Eye (tissue), 1 donor: ENCODE measurements at regions not wholly inside any gene's neighbourhood (a gene's known extent, or its start where the extent isn't known, plus 50 kb on each side); places are given as distances from the start of the nearest gene placed in this dataset.
"Not testable (repeated sequence)": the region's sequence is repeated elsewhere in the genome, so short reads cannot be mapped to it uniquely, and the experiment has no call there.

ENCODE experiments used
- DNase-seq: peaks from one replicate; pipeline ENCODE4 v3.0.0-alpha.2; 2015

DNA sequence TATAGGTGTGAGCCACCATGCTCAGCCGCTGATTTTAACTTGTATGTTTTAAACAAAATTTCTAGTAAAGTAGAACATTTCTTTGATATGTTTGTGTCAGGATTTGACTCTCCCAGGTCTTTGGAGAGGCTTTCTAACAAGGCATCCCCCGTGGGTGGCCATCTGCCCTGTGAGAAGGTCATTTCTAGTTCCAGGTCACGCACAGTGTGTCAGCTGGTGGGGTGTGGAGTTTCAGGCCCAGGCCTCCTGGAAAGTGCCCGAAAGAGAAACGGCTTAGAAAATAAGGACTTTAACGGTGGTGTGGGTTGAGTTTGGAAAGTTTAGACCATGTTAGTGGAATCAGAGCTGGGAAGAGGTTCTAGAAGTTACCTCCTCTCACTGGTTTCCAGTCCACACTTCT lies 61.0 kb downstream of the SPDYE17 start:
- not testable (repeated sequence) for DNase-seq

GRCh38 chr7:76969892-76970291 lies 62.3 kb downstream of the SPDYE17 start:
- not testable (repeated sequence) for DNase-seq

- not testable (repeated sequence) for DNase-seq
Measured at GRCh38 chr7:76965731-76966548, 66.2 kb downstream of the SPDYE17 start.

DNA sequence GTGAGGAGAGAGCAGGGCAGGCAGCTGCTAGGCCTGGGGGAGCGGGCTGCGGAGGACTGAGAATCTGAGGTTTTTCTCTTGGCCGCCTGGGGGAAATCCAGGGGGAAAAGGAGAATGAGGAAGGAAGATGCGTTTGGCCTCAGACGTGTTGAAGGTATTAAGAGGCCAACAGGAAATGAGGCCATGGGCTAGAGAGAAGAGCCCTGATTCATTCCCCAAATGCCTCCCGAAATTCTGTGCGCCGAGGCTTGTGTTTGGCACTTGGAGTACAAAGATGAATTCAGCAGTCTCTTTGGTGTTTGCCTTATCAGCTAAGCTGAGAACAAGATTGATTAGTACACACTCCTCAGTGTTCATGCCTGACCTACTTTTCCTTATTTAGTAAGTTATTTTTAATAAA lies 68.1 kb downstream of the SPDYE17 start:
- not testable (repeated sequence) for DNase-seq

DNA sequence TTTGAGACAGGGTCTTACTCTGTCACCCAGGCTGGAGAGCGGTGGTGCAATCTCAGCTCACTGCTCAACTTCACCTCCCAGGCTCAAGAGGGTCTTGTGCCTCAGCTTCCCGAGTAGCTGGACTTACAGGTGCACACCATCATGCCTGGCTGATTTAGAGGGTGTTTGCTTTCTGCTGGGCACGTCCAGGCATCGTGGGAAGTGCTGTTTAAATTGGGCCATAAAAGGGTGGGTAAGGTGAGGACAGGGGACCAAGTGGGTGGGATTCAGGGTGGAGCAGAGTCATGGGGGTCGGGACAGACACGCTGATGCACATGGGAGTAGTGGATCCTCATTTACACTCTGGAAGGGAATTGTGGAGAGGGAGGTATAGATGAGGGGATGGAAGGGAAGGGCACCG lies 69.1 kb downstream of the SPDYE17 start:
- DNase-seq, result not testable (repeated sequence)

DNA sequence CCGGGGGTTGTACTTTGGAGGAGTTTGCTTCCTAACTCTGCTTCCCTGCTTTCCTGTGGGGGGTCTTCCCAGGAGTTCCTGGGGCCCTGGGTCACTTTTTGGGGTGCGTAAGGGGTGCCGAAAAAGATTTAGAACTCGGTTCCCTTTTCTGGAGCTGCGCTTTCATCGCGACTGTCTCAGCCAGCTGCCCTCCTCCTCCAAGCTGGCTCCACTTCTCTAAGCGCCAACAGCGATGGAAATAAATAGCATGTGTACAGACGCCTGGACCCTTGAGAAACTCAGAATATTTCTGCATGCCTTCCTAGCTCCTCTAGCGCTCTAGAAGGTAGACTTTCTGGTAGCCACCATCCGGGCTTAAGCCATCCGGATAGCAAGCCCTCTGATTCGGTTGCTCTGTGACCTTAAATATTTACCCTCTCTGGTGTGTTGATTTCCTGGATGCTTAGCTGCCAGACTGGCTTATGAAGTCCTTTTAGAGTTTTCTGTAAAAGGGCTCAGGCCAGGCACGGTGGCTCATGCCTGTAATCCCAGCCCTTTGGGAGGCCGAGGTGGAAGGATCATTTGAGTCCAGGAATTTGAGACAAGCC lies 71.7 kb downstream of the SPDYE17 start:
- not testable (repeated sequence) for DNase-seq

- not testable (repeated sequence) for DNase-seq
Measured at GRCh38 chr7:76959573-76960399, 72.4 kb downstream of the SPDYE17 start.

- DNase-seq, result not testable (repeated sequence)
Measured at GRCh38 chr7:76956531-76956930, 75.6 kb downstream of the SPDYE17 start.

DNA sequence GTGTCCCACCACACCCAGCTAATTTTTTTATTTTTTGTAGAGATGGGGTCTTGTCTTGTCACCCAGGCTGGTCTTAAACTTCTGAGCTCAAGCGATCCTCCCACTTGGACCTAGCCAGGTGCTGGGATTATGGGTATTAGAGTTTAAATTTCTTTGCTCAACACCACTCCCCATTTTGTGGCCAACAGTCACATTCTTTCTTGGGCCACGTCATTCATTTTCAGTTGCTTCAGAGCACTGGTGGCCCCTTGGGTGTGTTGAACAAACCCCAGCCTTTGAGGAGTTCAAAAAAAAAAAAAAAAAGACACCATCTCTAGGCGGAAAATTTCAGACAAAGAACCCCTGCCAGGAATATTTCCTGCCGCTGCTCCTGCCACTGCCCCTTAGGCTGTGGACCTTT lies 77.0 kb downstream of the SPDYE17 start:
- not testable (repeated sequence) for DNase-seq

DNA sequence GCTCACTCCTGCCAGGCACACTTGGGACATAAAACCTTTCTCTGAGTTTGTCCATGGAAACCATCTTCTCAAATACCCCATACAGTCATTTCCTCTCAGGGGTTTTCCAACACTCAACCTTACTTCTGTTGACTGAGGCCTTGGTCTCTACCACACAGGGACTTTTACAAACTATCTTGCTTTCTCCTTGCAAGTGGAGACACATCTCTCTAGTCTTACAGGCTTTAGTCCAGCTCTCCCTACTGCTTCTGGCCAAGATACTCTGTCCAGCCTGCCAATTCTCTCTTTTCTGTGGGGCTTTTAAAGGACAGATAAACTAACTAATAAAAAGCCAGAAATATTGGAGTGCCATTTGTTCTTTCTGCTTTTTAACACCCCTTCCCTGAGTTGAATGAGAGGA lies 87.6 kb downstream of the SPDYE17 start:
- DNase-seq, result not testable (repeated sequence)

DNA sequence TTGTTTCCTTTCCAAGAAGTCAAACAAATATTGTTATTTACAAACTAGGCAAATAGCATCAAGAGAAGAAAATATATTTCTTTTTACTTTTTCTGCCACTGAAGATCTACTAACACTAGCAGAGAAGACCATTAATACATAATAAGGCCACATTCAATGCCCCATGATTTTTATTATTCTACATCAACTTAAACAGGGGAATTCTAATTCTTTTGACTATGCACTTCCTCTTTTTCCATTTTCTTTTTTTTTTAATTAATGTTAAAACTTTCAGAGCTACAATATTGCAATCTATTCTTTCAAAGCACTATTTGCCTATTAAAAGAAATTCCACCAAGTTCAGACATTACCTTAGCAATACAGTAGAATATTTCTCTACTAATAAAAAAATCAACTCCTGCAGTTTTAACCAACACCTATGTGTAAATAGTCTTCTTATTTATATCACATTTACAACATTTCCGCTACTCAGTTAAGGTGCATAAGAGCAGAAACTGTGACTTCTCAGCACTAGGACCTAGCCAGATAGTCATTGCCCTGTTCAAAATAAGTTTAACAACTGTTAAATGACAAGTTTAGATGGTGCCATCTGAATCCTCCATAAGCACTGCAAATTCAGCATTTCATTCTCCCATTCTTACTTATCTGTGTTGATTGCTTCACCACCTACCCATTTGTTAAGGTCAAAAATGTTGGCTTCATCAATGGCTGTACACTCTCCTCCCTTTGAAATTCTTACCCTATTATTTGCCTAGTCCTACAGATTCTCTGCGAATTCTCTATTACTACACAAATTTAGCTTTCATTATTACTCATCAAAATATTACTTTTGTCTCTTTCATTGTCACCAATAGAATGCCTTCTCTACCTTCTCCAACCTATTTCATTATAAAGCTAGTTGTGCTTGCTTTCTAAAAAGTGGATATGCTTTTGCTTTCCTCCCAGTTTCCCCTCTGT lies 90.1 kb downstream of the SPDYE17 start:
- DNase-seq, result not testable (repeated sequence)

DNA sequence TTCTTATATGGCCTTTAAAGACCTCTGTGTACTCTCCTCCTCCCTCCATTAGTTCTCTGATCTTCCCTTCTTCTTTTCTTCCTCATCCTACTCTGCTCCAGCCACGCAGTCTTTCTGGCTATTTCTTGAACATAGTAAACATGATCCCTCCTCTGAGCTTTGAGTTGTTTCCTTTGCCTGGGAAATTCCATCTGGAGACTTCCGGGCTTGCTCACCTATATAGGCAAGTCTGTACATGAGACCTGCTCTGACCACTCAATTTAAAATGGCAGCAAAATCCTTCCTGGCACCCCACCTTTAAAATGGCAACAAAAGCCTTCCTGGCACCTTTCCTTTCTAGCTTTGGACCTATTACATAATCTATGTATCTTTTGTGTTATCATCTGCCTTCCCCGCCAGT lies 94.4 kb downstream of the SPDYE17 start:
- DNase-seq, result not testable (repeated sequence)

DNA sequence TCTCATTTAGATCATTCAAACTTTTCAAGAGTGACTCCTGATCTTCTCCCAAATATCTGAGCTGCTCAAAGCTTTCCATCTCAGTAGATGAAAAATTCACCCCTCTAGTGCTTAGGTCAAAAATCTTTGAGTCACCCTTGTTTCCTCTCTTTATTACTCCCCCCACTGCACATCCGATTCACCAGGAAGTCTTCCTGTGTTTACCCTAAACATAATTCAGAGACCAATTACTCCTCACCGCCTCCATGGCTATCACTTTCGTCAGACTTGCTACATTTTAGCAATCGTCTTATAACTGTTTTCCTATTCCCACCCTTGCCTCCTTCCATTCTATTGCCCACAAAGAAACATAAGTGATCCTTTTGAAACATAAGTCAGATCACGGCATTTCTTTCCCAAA lies 94.8 kb downstream of the SPDYE17 start:
- DNase-seq, result not testable (repeated sequence)

DNA sequence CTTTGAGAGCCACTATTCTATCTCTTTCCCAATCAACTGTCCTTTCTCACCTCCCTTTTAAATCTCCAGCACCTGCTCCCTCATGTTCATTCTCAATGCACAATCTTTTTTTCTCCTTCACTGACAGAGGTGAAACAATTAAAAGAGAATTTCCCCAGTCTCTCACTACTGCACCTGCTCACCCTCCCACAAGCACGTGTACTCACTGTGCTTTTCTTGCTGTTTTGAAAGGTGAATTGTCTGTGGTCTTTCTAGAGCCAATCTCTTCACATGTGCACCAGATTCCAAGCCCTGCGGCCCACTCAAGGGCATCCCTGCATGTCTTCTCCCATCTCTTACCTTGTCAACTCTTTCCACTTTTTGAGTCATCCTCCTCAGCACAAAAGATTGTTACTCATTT lies 95.8 kb downstream of the SPDYE17 start:
- DNase-seq, result not testable (repeated sequence)

DNA sequence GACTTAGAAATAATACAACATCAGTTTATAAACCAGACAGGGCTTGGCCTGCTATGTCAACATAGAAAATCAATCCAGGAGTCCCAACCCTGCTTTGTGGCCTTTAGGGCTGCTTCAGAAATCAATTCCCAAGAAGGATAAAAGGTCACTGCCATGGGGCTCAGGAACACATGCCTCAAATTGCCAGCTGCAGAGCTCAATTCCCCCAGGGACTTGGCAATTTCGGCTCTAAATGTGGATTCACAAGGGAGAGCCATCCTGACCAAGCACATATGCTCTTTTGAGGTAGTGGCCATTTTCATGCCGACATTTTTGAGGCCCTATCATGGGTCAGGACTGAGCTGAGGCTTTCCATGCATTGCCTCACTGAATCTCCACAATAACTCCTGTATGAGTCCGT lies 97.5 kb downstream of the SPDYE17 start:
- peak; percentile 24 for DNase-seq

- not testable (repeated sequence) for DNase-seq
Measured at GRCh38 chr7:76932957-76933356, 99.2 kb downstream of the SPDYE17 start.

- not testable (repeated sequence) for DNase-seq
Measured at GRCh38 chr7:76931441-76931840, 100.7 kb downstream of the SPDYE17 start.

- not testable (repeated sequence) for DNase-seq
Measured at GRCh38 chr7:76930416-76930815, 101.7 kb downstream of the SPDYE17 start.

- not testable (repeated sequence) for DNase-seq
Measured at GRCh38 chr7:76928751-76929150, 103.4 kb downstream of the SPDYE17 start.

DNA sequence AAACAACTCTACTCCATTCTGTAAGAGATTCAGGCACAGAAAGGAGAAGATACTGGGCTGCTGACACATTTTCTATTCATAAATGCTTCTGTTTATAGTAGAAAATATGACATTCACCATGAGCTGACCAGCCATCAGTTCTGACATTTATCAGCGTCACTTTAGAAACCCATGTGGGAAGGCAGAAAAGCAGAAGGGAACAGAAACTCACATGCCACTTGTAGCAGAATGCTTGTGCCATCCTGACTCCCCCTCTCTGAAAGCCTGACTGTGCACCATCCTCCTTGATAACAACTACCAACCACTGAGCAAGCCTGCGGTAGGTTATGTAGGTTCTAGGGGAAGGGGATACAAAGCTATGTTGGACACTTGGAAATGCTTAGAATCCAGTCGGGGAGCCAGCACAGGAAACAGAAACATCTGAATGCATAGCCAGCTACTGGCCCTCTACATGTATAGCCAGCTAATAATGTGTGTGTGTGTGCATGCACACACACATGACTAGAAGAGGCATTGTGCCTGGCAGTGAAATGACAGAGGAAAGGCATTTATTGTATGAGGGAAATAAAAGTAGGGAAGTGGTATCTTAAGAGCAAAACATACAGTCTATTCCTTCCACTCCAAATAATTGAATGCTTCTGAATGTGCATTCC lies 104.3 kb downstream of the SPDYE17 start:
- DNase-seq, result not testable (repeated sequence)

- not testable (repeated sequence) for DNase-seq
Measured at GRCh38 chr7:76926416-76926815, 105.7 kb downstream of the SPDYE17 start.

GRCh38 chr7:76924756-76925155 lies 107.4 kb downstream of the SPDYE17 start:
- DNase-seq, result not testable (repeated sequence)
